Activated CD4-positive, alpha-beta T cell treated with anti-CD3 and anti-CD28 coated beads, Interleukin-2, amount 10 ng/mL, durations not matched to agents 7 days and 5 days (primary cell): ENCODE measurements at regions not wholly inside any gene's neighbourhood (a gene's known extent, or its start where the extent isn't known, plus 50 kb on each side); places are given as distances from the start of the nearest gene placed in this dataset.

ENCODE experiments used
- CTCF ChIA-PET: fragments of 350-600 bp; sonication (Branson Sonifier 250); formaldehyde crosslinking; loops from one replicate; lab custom pipeline; 2021; ENCODE audit warnings: antibody characterized with exemption; lab: Charles Lee
- POLR2A ChIA-PET: fragments of 350-600 bp; sonication (Branson Sonifier 250); formaldehyde crosslinking; loops from one replicate; lab custom pipeline; 2021; ENCODE audit warnings: antibody characterized with exemption; lab: Charles Lee
- DNase-seq: peaks from one replicate; pipeline ENCODE4 v3.0.0-alpha.2; 2020
- H3K27ac Mint-ChIP-seq: one replicate; pipeline ENCODE4 v1.8.0; 2021; ENCODE audit warnings: mild to moderate bottlenecking, moderate library complexity, mixed read lengths
- H3K27me3 Mint-ChIP-seq: one replicate; pipeline ENCODE4 v1.8.0; 2021; ENCODE audit warnings: mixed read lengths
- H3K36me3 Mint-ChIP-seq: one replicate; pipeline ENCODE4 v1.8.0; 2021; ENCODE audit warnings: low read depth, mixed read lengths
- H3K4me1 Mint-ChIP-seq: one replicate; pipeline ENCODE4 v1.8.0; 2021; ENCODE audit warnings: mixed read lengths
- H3K4me3 Mint-ChIP-seq: one replicate; pipeline ENCODE4 v1.8.0; 2021; ENCODE audit warnings: mild to moderate bottlenecking, moderate library complexity, mixed read lengths
- H3K9me3 Mint-ChIP-seq: one replicate; pipeline ENCODE4 v1.8.0; 2021; ENCODE audit warnings: mixed read lengths

DNA sequence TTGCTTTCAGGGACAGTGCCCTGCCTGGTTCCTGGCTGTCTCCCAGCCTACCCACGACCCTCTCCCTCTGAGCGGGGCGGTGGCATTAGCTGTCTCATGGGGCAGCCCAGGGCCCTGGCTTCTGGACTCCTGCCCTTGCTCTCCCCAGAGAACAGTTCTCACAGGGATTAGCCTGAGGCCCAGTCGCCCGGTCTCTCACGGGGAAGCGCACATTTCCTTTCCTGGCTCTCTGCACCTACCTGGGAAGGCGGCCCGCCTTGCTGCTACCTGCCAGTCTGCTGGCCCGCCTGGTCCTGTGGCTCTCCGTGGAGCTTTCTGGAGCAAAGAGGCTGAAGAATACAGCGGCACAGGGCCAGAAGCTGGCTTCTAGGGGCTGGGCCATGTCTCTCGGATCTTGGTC is 128.4 kb downstream of the FHDC1 start:
- no peaks in the 10 kb centered on the region for H3K27me3 Mint-ChIP-seq
- no peak overlapping the region for H3K4me3 Mint-ChIP-seq
- no peaks in the 10 kb centered on the region for H3K36me3 Mint-ChIP-seq
- ChIA-PET POLR2A (no interaction called here), CTCF (interaction anchor here (0.7 kb wide), 1 partner anchor 43 kb away, joined by 3 read pairs; no protein-coding TSS in a partner anchor)
- H3K9me3 Mint-ChIP-seq, result no peaks in the 10 kb centered on the region
- no peaks in the 10 kb centered on the region for H3K4me1 Mint-ChIP-seq
- no peak overlapping the region for H3K27ac Mint-ChIP-seq
- no peak for DNase-seq

DNA sequence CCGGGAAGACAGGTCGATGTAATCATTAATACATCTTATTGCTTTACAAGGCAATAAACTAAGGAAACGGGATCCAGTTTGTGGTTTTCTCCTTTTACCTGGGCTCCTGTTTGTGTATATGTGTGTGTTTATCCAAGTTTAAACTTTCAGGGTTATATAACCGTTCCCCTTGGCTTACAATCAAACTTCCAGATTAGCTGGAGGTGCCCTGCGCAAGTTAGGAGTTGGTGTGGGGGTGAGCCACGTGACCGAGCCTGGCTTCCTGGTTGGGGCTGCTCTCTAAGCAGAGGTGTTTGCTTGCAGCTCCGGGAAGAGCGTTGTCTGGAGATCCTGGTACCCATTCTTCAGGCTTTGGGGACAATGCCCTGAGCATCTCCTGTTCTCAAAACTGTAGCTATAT is 129.2 kb downstream of the FHDC1 start:
- H3K4me1 Mint-ChIP-seq, result no peaks in the 10 kb centered on the region
- no peaks in the 10 kb centered on the region for H3K36me3 Mint-ChIP-seq
- H3K4me3 Mint-ChIP-seq, result no peak overlapping the region
- no peaks in the 10 kb centered on the region for H3K27me3 Mint-ChIP-seq
- no peaks in the 10 kb centered on the region for H3K9me3 Mint-ChIP-seq
- DNase-seq, result no peak
- CTCF ChIA-PET, result interaction anchor here (0.8 to 1.0 kb wide), 2 partner anchors 18 to 318 kb away, joined by 3 read pairs; no protein-coding TSS in a partner anchor
- POLR2A ChIA-PET, result no interaction called here
- H3K27ac Mint-ChIP-seq, result no peak overlapping the region

DNA sequence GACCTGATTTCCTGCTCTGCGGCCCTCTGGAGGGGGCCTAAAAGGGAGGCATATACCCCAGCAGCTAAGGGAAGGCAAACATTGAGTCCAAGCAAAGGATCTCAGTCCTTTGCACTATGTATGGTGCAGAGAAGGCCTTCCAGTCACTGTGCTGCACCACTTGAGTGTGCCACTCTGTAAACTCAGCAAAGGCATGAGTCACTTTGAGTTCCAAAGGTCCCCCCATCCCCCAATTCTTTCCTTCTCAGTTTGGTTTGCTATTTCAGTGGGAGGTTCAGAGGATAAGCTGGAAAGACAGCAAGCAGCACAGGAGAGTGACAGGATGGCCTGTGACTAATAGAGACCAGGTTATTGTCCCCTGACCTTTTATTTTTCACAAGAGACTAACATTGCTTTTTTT is 131.3 kb downstream of the FHDC1 start:
- H3K4me1 Mint-ChIP-seq, result no peaks in the 10 kb centered on the region
- H3K4me3 Mint-ChIP-seq, result no peak overlapping the region
- peaks cover 2% of the 10 kb centered on the region for H3K9me3 Mint-ChIP-seq
- H3K27ac Mint-ChIP-seq, result no peak overlapping the region
- ChIA-PET CTCF (no interaction called here), POLR2A (no interaction called here)
- peaks cover 2% of the 10 kb centered on the region for H3K27me3 Mint-ChIP-seq
- no peak for DNase-seq
- no peaks in the 10 kb centered on the region for H3K36me3 Mint-ChIP-seq

DNA sequence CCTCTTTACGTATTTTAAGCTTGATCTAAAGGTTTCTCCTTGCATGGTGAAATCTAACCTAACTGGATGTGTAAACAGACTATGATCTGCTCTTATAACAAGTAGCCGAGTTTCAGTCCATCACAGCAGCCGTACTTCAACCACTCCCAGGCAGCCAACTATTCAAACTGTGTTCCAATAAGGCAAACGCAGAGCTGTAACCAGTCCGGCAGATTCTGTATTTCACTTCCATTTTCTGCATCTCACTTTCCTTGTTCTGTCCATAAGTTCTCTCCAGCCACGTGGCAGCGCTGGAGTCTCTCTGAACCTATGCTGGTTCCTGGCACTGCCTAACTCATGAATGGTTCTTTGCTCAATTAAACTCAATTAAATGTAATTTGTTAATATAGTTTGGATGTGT is 132.6 kb downstream of the FHDC1 start:
- Mint-ChIP-seq H3K27me3 (peaks cover 8% of the 10 kb centered on the region), H3K36me3 (no peaks in the 10 kb centered on the region), H3K9me3 (peaks cover 2% of the 10 kb centered on the region), H3K4me1 (no peaks in the 10 kb centered on the region), H3K27ac (no peak overlapping the region), H3K4me3 (no peak overlapping the region)
- CTCF ChIA-PET, result interaction anchor here (0.7 kb wide), 1 partner anchor 10 kb away, joined by 3 read pairs; no protein-coding TSS in a partner anchor
- POLR2A ChIA-PET, result interaction anchor here (0.7 kb wide), 1 partner anchor 19 kb away, joined by 3 read pairs; no protein-coding TSS in a partner anchor
- no peak for DNase-seq

DNA sequence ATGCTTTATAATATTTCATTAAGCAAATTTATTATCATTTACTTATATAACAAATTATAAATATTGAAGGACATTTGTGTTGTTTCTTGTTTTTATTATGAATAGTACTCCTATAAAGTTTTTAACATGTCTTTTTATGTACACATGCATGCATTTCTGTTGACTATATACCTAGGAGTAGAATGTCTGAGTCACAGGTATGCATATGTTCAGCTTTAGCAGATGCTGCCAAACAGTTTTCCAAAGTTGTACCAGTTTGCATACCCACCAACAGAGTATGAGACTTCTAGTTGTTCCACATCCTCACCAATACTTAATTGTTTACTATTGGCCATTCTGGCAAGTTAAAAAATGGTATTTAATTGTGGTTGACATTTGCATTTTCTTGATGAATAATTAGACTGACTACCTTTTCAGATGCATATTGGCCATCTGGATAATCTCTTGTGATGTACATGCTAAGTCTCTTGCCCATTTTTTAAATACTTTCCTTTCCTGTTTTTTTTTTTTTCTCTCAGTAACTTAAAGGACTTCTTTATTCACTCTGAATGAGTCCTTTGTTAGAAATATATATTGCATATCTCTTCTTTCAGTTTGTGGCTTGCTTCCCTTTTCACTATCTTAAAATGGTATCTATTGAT is 132.2 kb upstream of the TRIM2 start:
- CTCF ChIA-PET, result no interaction called here
- no peak overlapping the region for H3K27ac Mint-ChIP-seq
- H3K4me1 Mint-ChIP-seq, result no peaks in the 10 kb centered on the region
- no peaks in the 10 kb centered on the region for H3K36me3 Mint-ChIP-seq
- peaks cover 2% of the 10 kb centered on the region for H3K9me3 Mint-ChIP-seq
- DNase-seq, result no peak
- H3K27me3 Mint-ChIP-seq, result peaks cover 15% of the 10 kb centered on the region
- POLR2A ChIA-PET, result no interaction called here
- H3K4me3 Mint-ChIP-seq, result no peak overlapping the region

DNA sequence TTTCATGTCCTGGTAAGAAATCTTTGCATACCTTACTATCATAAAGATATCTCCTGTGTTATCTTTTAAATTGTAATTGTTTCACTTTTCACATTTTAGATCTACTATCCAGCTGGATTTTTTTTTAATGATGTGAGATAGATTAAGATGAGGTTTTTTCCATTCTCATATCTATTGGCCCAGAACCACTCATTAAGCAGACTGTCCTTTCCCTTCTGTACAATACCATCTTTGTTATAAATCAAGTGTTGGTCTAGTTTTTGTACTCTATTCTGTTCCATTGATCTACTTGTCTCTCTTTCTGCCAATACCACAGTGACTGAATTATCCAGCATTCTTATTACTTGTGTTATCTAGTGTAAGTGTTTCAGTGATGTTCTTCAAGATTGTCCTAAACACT is 131.6 kb upstream of the TRIM2 start:
- ChIA-PET CTCF (no interaction called here), POLR2A (no interaction called here)
- Mint-ChIP-seq H3K36me3 (no peaks in the 10 kb centered on the region), H3K4me1 (no peaks in the 10 kb centered on the region), H3K9me3 (peaks cover 2% of the 10 kb centered on the region), H3K27me3 (peaks cover 18% of the 10 kb centered on the region), H3K27ac (no peak overlapping the region), H3K4me3 (no peak overlapping the region)
- DNase-seq, result no peak

DNA sequence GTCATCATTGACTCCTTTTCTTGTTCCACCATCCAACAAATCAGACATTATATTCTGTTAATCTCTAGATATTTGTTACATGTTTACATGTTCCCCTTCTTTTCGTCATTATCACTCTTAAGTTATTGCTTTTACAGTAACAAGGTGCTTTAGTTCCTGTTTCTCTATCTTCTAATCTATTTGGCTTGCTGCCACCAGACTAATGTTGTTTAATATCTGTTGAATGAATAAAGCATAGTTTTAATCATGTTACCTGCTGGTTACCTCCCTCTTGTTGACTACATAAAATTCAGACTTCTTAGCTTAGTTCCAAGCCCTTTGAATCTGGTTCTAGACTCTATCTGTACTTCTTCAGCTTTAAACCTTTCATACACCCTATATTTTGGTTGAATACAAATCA is 129.8 kb upstream of the TRIM2 start:
- ChIA-PET POLR2A (no interaction called here), CTCF (interaction anchor here (1.1 kb wide), 1 partner anchor 11 kb away, joined by 4 read pairs; no protein-coding TSS in a partner anchor)
- no peak for DNase-seq
- no peaks in the 10 kb centered on the region for H3K36me3 Mint-ChIP-seq
- H3K27ac Mint-ChIP-seq, result no peak overlapping the region
- no peak overlapping the region for H3K4me3 Mint-ChIP-seq
- peaks cover 2% of the 10 kb centered on the region for H3K4me1 Mint-ChIP-seq
- peaks cover 2% of the 10 kb centered on the region for H3K9me3 Mint-ChIP-seq
- H3K27me3 Mint-ChIP-seq, result peaks cover 23% of the 10 kb centered on the region

DNA sequence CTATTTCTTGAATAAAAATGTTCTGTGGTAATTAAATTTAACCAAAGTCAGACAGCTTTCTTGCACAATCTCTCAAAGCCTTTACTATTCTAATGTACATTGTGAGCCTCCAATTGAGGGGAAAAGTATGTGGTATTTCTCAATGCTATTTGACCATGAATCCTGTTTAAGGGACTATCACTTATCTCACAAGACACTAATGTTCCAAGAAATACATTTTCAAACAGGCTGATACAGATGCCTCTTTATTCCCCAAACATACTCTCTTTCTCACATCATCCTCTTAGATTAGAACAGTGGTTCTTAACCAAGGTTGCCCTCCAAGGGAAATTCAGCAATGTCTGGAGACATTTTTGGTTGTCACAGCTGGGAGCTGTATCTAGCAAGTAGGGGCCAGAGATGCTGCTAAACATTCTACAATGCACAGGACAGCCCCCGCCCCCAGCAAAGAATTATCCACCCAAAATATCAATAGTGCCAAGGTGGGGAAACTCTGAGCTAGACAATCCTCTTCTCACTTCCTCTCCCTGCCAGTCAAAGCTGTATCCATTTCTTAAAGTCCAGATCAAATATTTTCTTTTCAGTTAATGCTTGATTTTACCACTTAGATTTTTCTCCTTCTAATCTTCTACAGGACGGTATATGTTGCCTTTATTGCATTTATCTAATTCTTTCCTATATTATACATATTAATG is 129.2 kb upstream of the TRIM2 start:
- DNase-seq, result no peak
- Mint-ChIP-seq H3K27ac (no peak overlapping the region), H3K4me1 (peaks cover 8% of the 10 kb centered on the region), H3K9me3 (peaks cover 2% of the 10 kb centered on the region), H3K27me3 (peaks cover 25% of the 10 kb centered on the region), H3K4me3 (no peak overlapping the region), H3K36me3 (no peaks in the 10 kb centered on the region)
- CTCF ChIA-PET, result interaction anchor here (1.1 kb wide), 1 partner anchor 11 kb away, joined by 4 read pairs; no protein-coding TSS in a partner anchor
- POLR2A ChIA-PET, result no interaction called here

DNA sequence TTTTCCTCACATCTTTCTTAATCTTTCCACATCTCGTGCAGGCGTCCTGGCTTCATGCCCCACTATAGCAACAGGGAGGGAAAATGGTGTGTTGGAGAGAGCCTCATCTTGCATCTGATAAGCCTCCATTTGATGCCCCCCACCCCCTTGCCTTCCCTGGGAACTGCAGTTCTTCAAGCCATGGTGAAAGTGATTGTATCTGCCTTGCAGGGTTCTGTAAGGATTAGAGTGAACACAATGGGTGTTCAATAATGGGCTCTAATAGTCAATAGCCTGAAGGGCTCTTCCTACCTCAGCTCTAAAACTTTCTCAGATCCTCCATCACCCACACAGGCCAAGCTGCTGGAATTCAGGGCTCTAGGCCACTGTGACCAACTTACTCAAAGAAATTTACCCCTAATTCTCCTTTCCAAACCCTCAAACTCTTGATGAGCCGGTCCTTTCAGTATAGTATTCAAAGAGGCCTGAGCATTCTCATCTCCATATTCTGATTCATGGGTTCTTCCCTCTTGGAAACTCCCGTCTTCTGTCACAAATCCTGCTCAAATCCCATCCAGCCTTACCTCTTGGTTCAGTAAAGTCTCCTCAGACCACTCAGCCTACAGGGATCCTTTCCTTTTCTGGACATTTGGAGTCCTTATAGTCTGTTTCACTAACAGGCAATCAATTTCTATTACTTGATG is 128.3 kb upstream of the TRIM2 start:
- ChIA-PET POLR2A (no interaction called here), CTCF (no interaction called here)
- peaks cover 13% of the 10 kb centered on the region for H3K4me1 Mint-ChIP-seq
- H3K27ac Mint-ChIP-seq, result no peak overlapping the region
- no peaks in the 10 kb centered on the region for H3K36me3 Mint-ChIP-seq
- no peak overlapping the region for H3K4me3 Mint-ChIP-seq
- peaks cover 25% of the 10 kb centered on the region for H3K27me3 Mint-ChIP-seq
- H3K9me3 Mint-ChIP-seq, result peaks cover 2% of the 10 kb centered on the region
- DNase-seq, result no peak

DNA sequence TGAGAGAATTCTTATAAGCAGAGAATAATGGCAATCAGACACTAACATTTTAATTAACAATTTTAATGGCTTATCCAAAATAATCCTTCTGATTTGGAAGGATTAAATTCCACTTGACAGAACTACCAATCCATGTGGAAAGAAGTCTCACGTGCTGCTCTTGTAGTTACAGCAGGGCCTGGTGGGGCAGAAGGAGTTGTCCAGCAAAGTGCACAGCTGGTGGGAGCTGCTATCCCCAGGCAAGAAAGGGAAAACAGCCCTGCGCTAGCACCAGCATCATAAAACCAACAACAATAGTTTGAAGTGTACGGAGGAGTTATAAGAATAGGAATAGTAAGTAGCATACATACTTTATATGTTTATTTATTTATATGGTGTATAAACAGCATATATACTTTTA is 127.4 kb upstream of the TRIM2 start:
- Mint-ChIP-seq H3K9me3 (no peaks in the 10 kb centered on the region), H3K4me3 (no peak overlapping the region), H3K27me3 (peaks cover 22% of the 10 kb centered on the region), H3K27ac (no peak overlapping the region), H3K36me3 (no peaks in the 10 kb centered on the region), H3K4me1 (peaks cover 16% of the 10 kb centered on the region)
- POLR2A ChIA-PET, result no interaction called here
- DNase-seq, result no peak
- CTCF ChIA-PET, result no interaction called here

DNA sequence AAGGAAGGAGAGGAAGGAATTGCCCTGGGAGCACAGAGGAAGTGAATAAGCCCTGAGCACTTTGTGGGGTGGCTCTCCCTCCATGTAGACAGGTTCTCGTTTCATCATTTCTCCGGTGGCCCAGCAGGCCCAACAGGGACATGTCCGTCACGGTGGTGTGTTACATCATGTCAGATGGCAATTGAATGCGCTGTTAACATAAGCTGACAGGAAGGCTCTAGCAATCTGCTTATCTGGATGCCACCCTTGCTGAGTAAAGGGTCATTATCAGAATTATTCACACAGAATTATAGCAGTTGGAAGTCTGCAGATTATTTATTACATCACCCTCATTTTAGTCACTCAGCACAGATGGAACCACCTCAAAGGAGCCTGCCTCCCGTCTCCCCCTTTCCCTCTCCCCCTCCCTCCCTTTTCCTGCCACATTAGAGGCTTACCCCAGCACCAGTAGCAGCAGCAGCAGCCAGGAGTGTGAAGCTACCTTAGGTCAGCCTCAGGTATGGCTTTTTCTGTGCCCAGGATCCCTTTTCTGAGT is 124.3 kb upstream of the TRIM2 start:
- ChIA-PET POLR2A (no interaction called here), CTCF (interaction anchor here (1.1 kb wide), 1 partner anchor 11 kb away, joined by 3 read pairs; no protein-coding TSS in a partner anchor)
- DNase-seq, result no peak
- Mint-ChIP-seq H3K27me3 (peaks cover 12% of the 10 kb centered on the region), H3K27ac (no peak overlapping the region), H3K4me3 (no peak overlapping the region), H3K4me1 (peaks cover 44% of the 10 kb centered on the region), H3K36me3 (no peaks in the 10 kb centered on the region), H3K9me3 (no peaks in the 10 kb centered on the region)

DNA sequence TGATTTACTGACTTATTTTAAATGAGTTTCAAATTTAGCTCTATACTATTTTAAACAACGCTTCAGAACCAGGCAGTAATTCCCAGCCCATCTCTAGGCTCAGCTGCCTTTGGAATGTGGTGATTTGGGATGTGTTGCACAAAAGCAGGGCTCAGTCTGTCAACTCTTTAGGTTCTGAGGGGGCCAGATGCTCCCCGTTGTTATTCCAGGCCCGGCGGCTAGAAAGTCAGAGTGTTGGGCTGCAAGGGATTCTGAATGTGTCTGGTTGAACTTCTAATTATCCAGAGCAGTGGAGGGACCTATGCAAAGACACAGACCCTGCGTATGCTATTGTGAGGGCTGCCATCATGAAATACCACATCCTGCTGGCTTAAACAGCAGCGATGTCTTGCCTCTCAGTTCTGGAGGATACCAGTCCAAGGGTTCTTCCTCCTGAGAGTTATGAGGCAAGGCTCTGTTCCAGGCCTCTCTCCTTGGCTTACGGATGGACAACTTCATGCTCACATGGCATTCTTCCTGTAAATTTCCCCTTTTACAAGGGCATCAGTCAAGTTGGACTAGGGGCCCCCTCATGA is 123.2 kb upstream of the TRIM2 start:
- POLR2A ChIA-PET, result no interaction called here
- no peak overlapping the region for H3K27ac Mint-ChIP-seq
- CTCF ChIA-PET, result interaction anchor here (1.6 to 5.3 kb wide), 2 partner anchors 23 to 45 kb away, joined by 4 to 62 read pairs; no protein-coding TSS in a partner anchor
- peaks cover 53% of the 10 kb centered on the region for H3K4me1 Mint-ChIP-seq
- no peaks in the 10 kb centered on the region for H3K36me3 Mint-ChIP-seq
- DNase-seq, result no peak
- H3K27me3 Mint-ChIP-seq, result peaks cover 17% of the 10 kb centered on the region
- H3K9me3 Mint-ChIP-seq, result no peaks in the 10 kb centered on the region
- no peak overlapping the region for H3K4me3 Mint-ChIP-seq
